K562 (cell line): ENCODE measurements at regions not wholly inside any gene's neighbourhood (a gene's known extent, or its start where the extent isn't known, plus 50 kb on each side); places are given as distances from the start of the nearest gene placed in this dataset.

ENCODE experiments used
- ATAC-seq: fragments of 200-7000 bp; cut with Tn5 transposase; 3 replicates; pipeline ENCODE4 v1.9.1; 2020; ENCODE audit warnings: moderate library complexity
- BruUV-seq: library from RNA; stranded (reverse); fragments of 400-500 nt; replicated peaks from 2 replicates; lab custom pipeline; 2021; lab: Mats Ljungman, UMichigan
- CTCF ChIA-PET: fragments of 300-600 bp; formaldehyde crosslinking; extraction: SDS; loops from one replicate; lab custom pipeline; 2021; ENCODE audit warnings: low intra/inter-chr PET ratio; lab: Yijun Ruan, JAX
- POLR2A ChIA-PET: fragments of 300-600, 350-650 bp; sonication (Branson Sonifier 250); formaldehyde crosslinking; extraction: SDS; loops from one replicate; lab custom pipeline; 2021; ENCODE audit warnings: antibody characterized with exemption, inconsistent platforms; lab: Yijun Ruan, JAX
- DNase-seq, 4 experiments: peaks; one replicate each; pipeline versions ENCODE4 v3.0.0 to v3.0.0-alpha.2; 2011 to 2018; ENCODE audit warnings: low spot score in 3 of 4, mixed read lengths in 3 of 4; ENCODE audit errors: extremely low read depth in 1 of 4
- FAIRE-seq: peaks from 2 replicates; lab custom pipeline; 2011; peaks lifted over from hg19 to GRCh38; lab: Jason Lieb, UNC
- H2AFZ ChIP-seq: 2 replicates; pipeline ENCODE4 v1.6.0; 2011; ENCODE audit warnings: low read depth, low read length, control low read depth, inconsistent platforms
- H3K27ac ChIP-seq: fragments of 200-600 bp; 3 replicates; pipeline ENCODE4 v1.8.0; 2011; ENCODE audit warnings: low read depth, mild to moderate bottlenecking, control low read depth, inconsistent platforms, low read length, moderate library complexity, mixed read lengths; ENCODE audit errors: extremely low read depth
- H3K27me3 ChIP-seq, 2 experiments: fragments of 300-600 bp in 1 of 2; 2 replicates in 1 of 2; 3 replicates in 1 of 2; pipeline versions ENCODE4 v1.6.0 to v1.8.0; 2011; ENCODE audit warnings: inconsistent platforms in 2 of 2, low read length in 2 of 2, mild to moderate bottlenecking in 1 of 2, mixed read lengths in 1 of 2, moderate library complexity in 1 of 2; ENCODE audit not compliant: control insufficient read depth in 2 of 2, insufficient read depth in 2 of 2
- H3K36me3 ChIP-seq: fragments of 300-600 bp; 3 replicates; pipeline ENCODE4 v1.8.0; 2011; ENCODE audit warnings: mild to moderate bottlenecking, low read length, inconsistent platforms; ENCODE audit not compliant: control insufficient read depth, insufficient read depth
- H3K4me1 ChIP-seq, 2 experiments: fragments of 200-600 bp in 1 of 2; replicated peaks in 1 of 2; 2 replicates in 1 of 2; 3 replicates in 1 of 2; pipeline versions ENCODE4 v1.5.1 to v1.8.0; 2011; ENCODE audit warnings: inconsistent platforms in 2 of 2, low read length in 2 of 2, mild to moderate bottlenecking in 1 of 2, mixed read lengths in 1 of 2, moderate library complexity in 1 of 2; ENCODE audit not compliant: control insufficient read depth in 2 of 2, insufficient read depth in 2 of 2
- H3K4me2 ChIP-seq: 2 replicates; pipeline ENCODE4 v1.6.1; 2011; ENCODE audit warnings: low read length, control low read depth, inconsistent platforms, mixed read lengths; ENCODE audit not compliant: insufficient read depth
- H3K4me3 ChIP-seq: fragments of 200-600 bp; sonication (generic), shearing (Covaris generic); 2 replicates; pipeline ENCODE4 v1.5.1; 2016; ENCODE audit warnings: control low read depth, inconsistent platforms
- H3K79me2 ChIP-seq: fragments of 200-600 bp; 3 replicates; pipeline ENCODE4 v1.8.0; 2011; ENCODE audit warnings: low read length, inconsistent platforms; ENCODE audit not compliant: control insufficient read depth, insufficient read depth
- H3K9ac ChIP-seq, 2 experiments: 2 replicates each; pipeline versions ENCODE4 v1.6.0 to v1.6.1; 2011; ENCODE audit warnings: low read depth in 2 of 2, low read length in 2 of 2, control low read depth in 1 of 2, inconsistent platforms in 1 of 2, mild to moderate bottlenecking in 1 of 2, mixed read lengths in 1 of 2; ENCODE audit not compliant: insufficient read depth in 1 of 2
- H3K9me1 ChIP-seq: one replicate; pipeline ENCODE4 v1.6.0; 2011; ENCODE audit warnings: inconsistent platforms, mild to moderate bottlenecking, low read length, moderate library complexity; ENCODE audit not compliant: control insufficient read depth, insufficient read depth
- H3K9me3 ChIP-seq: replicated peaks from 2 replicates; pipeline ENCODE4 v1.5.1; 2011; ENCODE audit warnings: low read depth, low read length, inconsistent platforms; ENCODE audit not compliant: control insufficient read depth, insufficient read depth
- H4K20me1 ChIP-seq: replicated peaks from 2 replicates; pipeline ENCODE4 v1.6.1; 2011; ENCODE audit warnings: low read length, inconsistent platforms, mixed read lengths; ENCODE audit not compliant: control insufficient read depth, insufficient read depth
- C11orf30 ChIP-seq: fragments of 450-650 bp; IDR thresholded peaks from 2 replicates; pipeline ENCODE4 v1.6.1; 2016; ENCODE audit warnings: low read depth, mild to moderate bottlenecking
- CHAMP1 ChIP-seq: fragments of 450-650 bp; IDR thresholded peaks from 2 replicates; pipeline ENCODE4 v1.6.1; 2016; ENCODE audit warnings: mild to moderate bottlenecking
- EGR1 ChIP-seq: fragments of 450-650 bp; conservative IDR thresholded peaks from 2 replicates; pipeline ENCODE4 v1.6.1; 2017; ENCODE audit warnings: mild to moderate bottlenecking
- FOXJ3 ChIP-seq: sonication (generic); formaldehyde crosslinking; IDR thresholded peaks from 2 replicates; pipeline ENCODE4 v1.4.0; 2020; ENCODE audit warnings: mild to moderate bottlenecking, missing genetic modification reagents
- FUS ChIP-seq: fragments of 200-400 bp; formaldehyde crosslinking; optimal IDR thresholded peaks from 2 replicates; pipeline ENCODE3; 2017; ENCODE audit warnings: low read depth, low read length
- GABPB2 ChIP-seq: fragments of 250-450 bp; sonication (Bioruptor Pico); conservative IDR thresholded peaks from 2 replicates; pipeline ENCODE4 v1.5.1; 2021; ENCODE audit warnings: mild to moderate bottlenecking
- MAFF ChIP-seq: IDR thresholded peaks from 2 replicates; pipeline ENCODE4 v1.6.1; 2012; ENCODE audit warnings: low read length, improper control_type of control experiment
- MAFK ChIP-seq: IDR thresholded peaks from 2 replicates; pipeline ENCODE4 v1.6.1; 2011; ENCODE audit warnings: low read length, improper control_type of control experiment
- MYC ChIP-seq, 2 experiments: fragments of 250-450 bp in 1 of 2; sonication (Bioruptor Pico) in 1 of 2; IDR thresholded peaks; 2 replicates each; pipeline versions ENCODE4 v1.5.1 to v1.6.1; 2012 to 2021; ENCODE audit warnings: low read depth in 2 of 2, borderline replicate concordance in 1 of 2, improper control_type of control experiment in 1 of 2, low read length in 1 of 2, mild to moderate bottlenecking in 1 of 2, moderate library complexity in 1 of 2
- NR4A1 ChIP-seq, 2 experiments: fragments of 250-450 bp in 1 of 2; fragments of 450-650 bp in 1 of 2; sonication (Bioruptor Pico) in 1 of 2; IDR thresholded peaks; 2 replicates each; pipeline versions ENCODE4 v1.4.0 to v1.6.1; 2016 to 2020; ENCODE audit warnings: mild to moderate bottlenecking in 2 of 2, missing compliant biosample characterization in 1 of 2, missing genetic modification characterization in 1 of 2, moderate library complexity in 1 of 2
- PURB ChIP-seq: sonication (generic); formaldehyde crosslinking; IDR thresholded peaks from 2 replicates; pipeline ENCODE4 v1.9.0; 2021; ENCODE audit warnings: low read depth, mild to moderate bottlenecking, missing genetic modification reagents
- TCF7L2 ChIP-seq: fragments of 150-350 bp; IDR thresholded peaks from 2 replicates; pipeline ENCODE4 v1.6.1; 2016; ENCODE audit warnings: low read depth, mild to moderate bottlenecking, low read length, moderate library complexity
- UBTF ChIP-seq, 2 experiments: IDR thresholded peaks; 2 replicates each; pipeline ENCODE4 v1.6.1; 2012; ENCODE audit warnings: improper control_type of control experiment in 2 of 2, low read depth in 2 of 2, low read length in 2 of 2, borderline replicate concordance in 1 of 2
- ZNF165 ChIP-seq: fragments of 250-450 bp; sonication (Bioruptor Pico); IDR thresholded peaks from 2 replicates; pipeline ENCODE4 v1.4.0; 2020; ENCODE audit warnings: borderline replicate concordance
- ZNF212 ChIP-seq: fragments of 450-650 bp; formaldehyde crosslinking; IDR thresholded peaks from 2 replicates; pipeline ENCODE4 v1.4.0; 2020; ENCODE audit warnings: mild to moderate bottlenecking
- ZNF23 ChIP-seq: fragments of 250-450 bp; sonication (Bioruptor Pico); IDR thresholded peaks from 2 replicates; pipeline ENCODE4 v1.4.0; 2020; ENCODE audit warnings: mild to moderate bottlenecking
- ZNF316 ChIP-seq: fragments of 450-650 bp; IDR thresholded peaks from 2 replicates; pipeline ENCODE4 v1.6.1; 2016
- ZNF445 ChIP-seq: fragments of 250-450 bp; sonication (Bioruptor Pico); IDR thresholded peaks from 2 replicates; pipeline ENCODE4 v1.4.0; 2020; ENCODE audit warnings: low read depth, mild to moderate bottlenecking, moderate library complexity
- WGBS: fragments of 100-300 bp; shearing (Covaris generic); methylation state at CpG from one replicate; pipeline ENCODE4 v1.1.6; 2016; ENCODE audit warnings: low coverage, mixed read lengths; ENCODE audit not compliant: insufficient coverage; ENCODE audit errors: missing lambda C conversion rate; 5-methylcytosine and 5-hydroxymethylcytosine counted together
- in situ Hi-C: fragments of 300-500 bp; cut with MboI; formaldehyde crosslinking; loops from 4 replicates; pipeline ENCODE4 v1.15.0; 2018; ENCODE audit warnings: inconsistent platforms, mixed read lengths
- intact Hi-C: fragments of 100-400 bp; cut with micrococcal nuclease; formaldehyde crosslinking; loops from 2 replicates; pipeline ENCODE4 v1.14.2; 2022

GRCh38 chr13:34507630-34508029 lies 434.4 kb upstream of the NBEA start (continued):
- TF ChIP-seq ZNF165 (CRISPR knock-in tag), result no peak
- no peak for TF ChIP-seq GABPB2

- POLR2A ChIA-PET, result no interaction called here
- Histone ChIP-seq H3K9me1 (no peaks in the 10 kb centered on the region), H2AFZ (no peak overlapping the region), H3K4me3 (no peak overlapping the region), H3K36me3 (no peaks in the 10 kb centered on the region), H3K27ac (no peak overlapping the region), H4K20me1 (no peaks in the 10 kb centered on the region), H3K4me1 (no peaks in the 10 kb centered on the region), H3K27me3 (no peaks in the 10 kb centered on the region), H3K4me2 (no peak overlapping the region), H3K9me3 (peaks cover 1% of the 10 kb centered on the region; the same call in 1 of the 2 replicates), H3K9ac (no peak overlapping the region), H3K79me2 (no peaks in the 10 kb centered on the region)
- in situ Hi-C loops, result no loop called here
- FAIRE-seq (no peak), DNase-seq (no peak), ATAC-seq (no peak)
- intact Hi-C loops, result no loop called here
- no TSS peak for BruUV-seq
- CTCF ChIA-PET, result no interaction called here
- 3% methylated on average over 3 of the region's 3 CpGs for WGBS
- no peak for TF ChIP-seq ZNF23 (CRISPR knock-in tag)
- TF ChIP-seq ZNF212 (CRISPR knock-in tag), result no peak
- TF ChIP-seq FOXJ3 (CRISPR knock-in tag), result no peak
- TF ChIP-seq NR4A1 (CRISPR knock-in tag; IDR thresholded peaks at IDR 0.05), result no peak
- TF ChIP-seq NR4A1 (tag; IDR thresholded peaks at IDR 0.05), result no peak
- TF ChIP-seq CHAMP1, result no peak
- TF ChIP-seq MAFK, result peak; percentile 91
- no peak for TF ChIP-seq TCF7L2
- 0 out of 2 replicates have a peak, but pooled peaks have one; percentile 17 for TF ChIP-seq C11orf30
- peak; percentile 88 for TF ChIP-seq MAFF
- TF ChIP-seq PURB (CRISPR knock-in tag), result no peak
- no peak for TF ChIP-seq EGR1
- TF ChIP-seq FUS, result no peak
- TF ChIP-seq UBTF (IDR thresholded peaks at IDR 0.05; ENCODE audit: borderline replicate concordance in 1 of 2, low read depth in 2 of 2, low read length in 2 of 2), result no peak
- TF ChIP-seq ZNF445 (CRISPR knock-in tag), result no peak
- TF ChIP-seq ZNF316, result peak; percentile 56
- TF ChIP-seq MYC (IDR thresholded peaks at IDR 0.05; ENCODE audit: low read depth, low read length), result no peak
- no peak for TF ChIP-seq MYC (CRISPR knock-in tag; IDR thresholded peaks at IDR 0.05; ENCODE audit: borderline replicate concordance, low read depth)
These were observed 429.3 kb upstream of the NBEA start for GRCh38 chr13:34512817-34513216.
